ENCODE measurements at regions not wholly inside any gene's neighbourhood (a gene's known extent, or its start where the extent isn't known, plus 50 kb on each side); places are given as distances from the start of the nearest gene placed in this dataset.

DNA sequence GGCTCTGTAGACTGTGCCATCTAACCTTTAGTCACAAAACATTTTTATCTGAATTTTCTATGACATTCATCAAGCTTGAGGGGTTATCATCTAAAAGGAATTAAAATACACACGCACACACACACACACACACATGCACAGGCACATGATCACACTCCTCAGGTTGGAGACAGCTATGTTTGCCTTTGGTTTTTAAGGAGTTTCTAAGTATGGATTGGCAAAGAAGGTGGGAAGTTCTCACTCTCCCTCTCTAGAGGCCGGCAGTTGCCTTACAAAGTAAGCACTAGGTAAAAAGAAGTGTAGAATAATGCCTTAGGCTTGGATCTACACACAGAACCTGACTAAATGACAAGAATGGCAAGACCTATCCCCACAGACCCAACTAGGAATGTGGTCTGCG is 437.1 kb downstream of the ZEB2 start:
- H4K20me1 ChIP-seq (ENCODE audit: control insufficient read depth, insufficient read depth, insufficient read length), result no peaks in the 10 kb centered on the region
- no peak overlapping the region for H3K23ac ChIP-seq (ENCODE audit: insufficient read length, low read depth, low read length)
- no peak for DNase-seq
- H4K5ac ChIP-seq (ENCODE audit: insufficient read length, low read depth, low read length), result no peak overlapping the region
- H3K23me2 ChIP-seq (ENCODE audit: insufficient read length, low read depth, low read length, poor library complexity, severe bottlenecking), result no peaks in the 10 kb centered on the region
- no peak overlapping the region for H2BK120ac ChIP-seq (ENCODE audit: low read depth, low read length, poor library complexity, severe bottlenecking)
- no peak overlapping the region for H3K56ac ChIP-seq (ENCODE audit: insufficient read length, low read depth, low read length)
- no peak overlapping the region for H2BK20ac ChIP-seq (ENCODE audit: low read depth, low read length, poor library complexity, severe bottlenecking)
- H3K27me3 ChIP-seq (ENCODE audit: insufficient read depth, low read length), result no peaks in the 10 kb centered on the region
- H3K14ac ChIP-seq (ENCODE audit: insufficient read depth, low read length), result no peak overlapping the region
- no peak overlapping the region for H2BK15ac ChIP-seq (ENCODE audit: low read depth, low read length)
- WGBS (ENCODE audit: extremely low coverage, insufficient read length, low lambda C conversion rate), result no CpG with 5 or more reads among the region's 3 CpGs
- H3K4me2 ChIP-seq (ENCODE audit: insufficient read depth, insufficient read length, low read length), result no peak overlapping the region
- no peak overlapping the region for H3K9ac ChIP-seq (ENCODE audit: extremely low read depth, insufficient read length, low read length)
- Mint-ChIP-seq H3K36me3 (ENCODE audit: insufficient read depth in 1 of 3, low read depth in 3 of 3) (no peaks in the 10 kb centered on the region), H3K27me3 (ENCODE audit: low read depth) (no peaks in the 10 kb centered on the region), H3K27ac (no peak overlapping the region; a peak in 1 of 7 replicates), H3K4me3 (no peak overlapping the region), H3K4me1 (peaks cover 2 to 11% of the 10 kb centered on the region in 2 experiments; a peak in 2 of 4 replicates), H3K9me3 (no peaks in the 10 kb centered on the region)
- TF ChIP-seq, protein P1, sequence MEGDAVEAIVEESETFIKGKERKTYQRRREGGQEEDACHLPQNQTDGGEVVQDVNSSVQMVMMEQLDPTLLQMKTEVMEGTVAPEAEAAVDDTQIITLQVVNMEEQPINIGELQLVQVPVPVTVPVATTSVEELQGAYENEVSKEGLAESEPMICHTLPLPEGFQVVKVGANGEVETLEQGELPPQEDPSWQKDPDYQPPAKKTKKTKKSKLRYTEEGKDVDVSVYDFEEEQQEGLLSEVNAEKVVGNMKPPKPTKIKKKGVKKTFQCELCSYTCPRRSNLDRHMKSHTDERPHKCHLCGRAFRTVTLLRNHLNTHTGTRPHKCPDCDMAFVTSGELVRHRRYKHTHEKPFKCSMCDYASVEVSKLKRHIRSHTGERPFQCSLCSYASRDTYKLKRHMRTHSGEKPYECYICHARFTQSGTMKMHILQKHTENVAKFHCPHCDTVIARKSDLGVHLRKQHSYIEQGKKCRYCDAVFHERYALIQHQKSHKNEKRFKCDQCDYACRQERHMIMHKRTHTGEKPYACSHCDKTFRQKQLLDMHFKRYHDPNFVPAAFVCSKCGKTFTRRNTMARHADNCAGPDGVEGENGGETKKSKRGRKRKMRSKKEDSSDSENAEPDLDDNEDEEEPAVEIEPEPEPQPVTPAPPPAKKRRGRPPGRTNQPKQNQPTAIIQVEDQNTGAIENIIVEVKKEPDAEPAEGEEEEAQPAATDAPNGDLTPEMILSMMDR (conservative IDR thresholded peaks at IDR 0.05), result no peak
- no peak overlapping the region for H2AFZ ChIP-seq (ENCODE audit: low read length)
- no peak overlapping the region for H3K18ac ChIP-seq (ENCODE audit: insufficient read length, low read depth, low read length)
- no peak overlapping the region for H3T11ph ChIP-seq (ENCODE audit: low read length)
- no peak overlapping the region for H4K91ac ChIP-seq (ENCODE audit: insufficient read length, low read depth, low read length)
- H3K4ac ChIP-seq (ENCODE audit: low read depth, low read length), result no peak overlapping the region
- no peaks in the 10 kb centered on the region for H3K79me1 ChIP-seq (ENCODE audit: insufficient read depth, low read depth, low read length, poor library complexity, severe bottlenecking)
- H3K27ac ChIP-seq (ENCODE audit: insufficient read length, low read depth, low read length), result no peak overlapping the region
- no peak overlapping the region for H2BK12ac ChIP-seq (ENCODE audit: insufficient read length, low read depth, low read length)
- no peaks in the 10 kb centered on the region for H3K9me3 ChIP-seq (ENCODE audit: control insufficient read depth, low read depth, low read length)
- H3K79me2 ChIP-seq (ENCODE audit: insufficient read depth, low read length), result no peaks in the 10 kb centered on the region
- H3K4me1 ChIP-seq (ENCODE audit: insufficient read depth, low read length), result no peaks in the 10 kb centered on the region
- no peak overlapping the region for H4K8ac ChIP-seq (replicated peaks; ENCODE audit: insufficient read length, low read depth, low read length)
- no peak overlapping the region for H2BK5ac ChIP-seq (ENCODE audit: insufficient read length, low read length)
- no peak overlapping the region for H2AK5ac ChIP-seq (ENCODE audit: insufficient read length, low read length)

Measured in H9 (cell line).